Stomach (tissue), 4 donors: ENCODE measurements at regions not wholly inside any gene's neighbourhood (a gene's known extent, or its start where the extent isn't known, plus 50 kb on each side); places are given as distances from the start of the nearest gene placed in this dataset.

ENCODE experiments used
- POLR2AphosphoS5 ChIP-seq, 3 donors: sonication (generic); formaldehyde crosslinking; IDR thresholded peaks; one replicate each; pipeline ENCODE4 v1.6.1; 2016; ENCODE audit warnings: antibody characterized with exemption in 3 of 3
- TF ChIP-seq, protein P1 (sequence below), 7 experiments: fragments of 450-650 bp in 4 of 7; fragments of 200-600 bp in 3 of 7; sonication (generic) in 3 of 7; IDR thresholded peaks; one replicate each; pipeline ENCODE4 v1.5.1; 2016 to 2019; ENCODE audit warnings: antibody characterized with exemption in 7 of 7, control low read depth in 2 of 7, mild to moderate bottlenecking in 1 of 7

DNA sequence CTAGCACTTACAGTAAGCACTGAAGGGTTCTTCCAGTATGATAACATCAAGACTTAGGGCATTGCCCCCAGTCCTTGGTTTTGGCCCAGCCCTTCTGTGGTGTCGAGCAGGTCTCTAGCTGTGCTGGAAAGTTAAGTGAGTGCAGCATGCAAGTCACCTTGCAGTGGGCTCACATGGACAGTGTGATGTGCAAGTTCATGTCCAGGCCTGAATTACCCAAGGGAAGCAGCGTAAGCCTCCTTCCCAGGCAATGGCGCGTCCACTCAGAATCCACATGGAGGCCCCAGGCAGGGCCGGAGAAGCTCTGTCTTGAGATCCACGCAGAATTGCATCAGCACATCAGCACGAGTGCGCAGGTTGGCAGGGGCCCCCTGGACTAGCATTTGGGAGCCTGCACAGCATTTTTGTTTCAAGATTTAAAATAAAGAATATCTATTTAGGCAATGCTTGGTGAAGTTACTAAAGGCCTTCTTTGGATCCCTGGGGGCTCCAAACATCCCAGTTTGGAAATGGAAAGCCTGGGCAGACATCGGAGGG lies 108.4 kb upstream of the ALDH1B1 start:
- TF ChIP-seq POLR2AphosphoS5 (IDR thresholded peaks at IDR 0.05), result no peak
- TF ChIP-seq, protein P1, sequence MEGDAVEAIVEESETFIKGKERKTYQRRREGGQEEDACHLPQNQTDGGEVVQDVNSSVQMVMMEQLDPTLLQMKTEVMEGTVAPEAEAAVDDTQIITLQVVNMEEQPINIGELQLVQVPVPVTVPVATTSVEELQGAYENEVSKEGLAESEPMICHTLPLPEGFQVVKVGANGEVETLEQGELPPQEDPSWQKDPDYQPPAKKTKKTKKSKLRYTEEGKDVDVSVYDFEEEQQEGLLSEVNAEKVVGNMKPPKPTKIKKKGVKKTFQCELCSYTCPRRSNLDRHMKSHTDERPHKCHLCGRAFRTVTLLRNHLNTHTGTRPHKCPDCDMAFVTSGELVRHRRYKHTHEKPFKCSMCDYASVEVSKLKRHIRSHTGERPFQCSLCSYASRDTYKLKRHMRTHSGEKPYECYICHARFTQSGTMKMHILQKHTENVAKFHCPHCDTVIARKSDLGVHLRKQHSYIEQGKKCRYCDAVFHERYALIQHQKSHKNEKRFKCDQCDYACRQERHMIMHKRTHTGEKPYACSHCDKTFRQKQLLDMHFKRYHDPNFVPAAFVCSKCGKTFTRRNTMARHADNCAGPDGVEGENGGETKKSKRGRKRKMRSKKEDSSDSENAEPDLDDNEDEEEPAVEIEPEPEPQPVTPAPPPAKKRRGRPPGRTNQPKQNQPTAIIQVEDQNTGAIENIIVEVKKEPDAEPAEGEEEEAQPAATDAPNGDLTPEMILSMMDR (IDR thresholded peaks at IDR 0.05), result no peak
